ENCODE measurements at regions not wholly inside any gene's neighbourhood (a gene's known extent, or its start where the extent isn't known, plus 50 kb on each side); places are given as distances from the start of the nearest gene placed in this dataset.
"Not testable (repeated sequence)": the region's sequence is repeated elsewhere in the genome, so short reads cannot be mapped to it uniquely, and the experiment has no call there.

DNA sequence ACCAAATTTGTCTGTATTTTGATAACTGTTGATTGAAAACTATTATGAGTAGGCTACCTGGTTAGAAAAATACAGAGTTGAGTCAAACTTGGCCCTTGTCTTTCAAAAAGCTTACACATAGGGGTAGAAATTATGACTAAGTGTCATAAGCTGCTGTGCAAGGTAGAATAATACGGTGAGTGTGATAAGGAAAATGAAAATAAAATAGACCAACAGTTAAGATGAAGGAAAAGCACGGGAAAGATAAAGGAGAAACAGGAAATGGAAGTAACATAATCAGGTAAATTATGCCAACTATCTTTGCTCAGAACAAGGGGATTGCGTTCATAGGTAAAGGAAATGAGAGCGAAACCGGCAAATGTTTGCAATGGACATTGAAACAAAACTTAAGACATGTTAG lies 302.5 kb downstream of the PCDH7 start:
- DNase-seq, result no peak

DNA sequence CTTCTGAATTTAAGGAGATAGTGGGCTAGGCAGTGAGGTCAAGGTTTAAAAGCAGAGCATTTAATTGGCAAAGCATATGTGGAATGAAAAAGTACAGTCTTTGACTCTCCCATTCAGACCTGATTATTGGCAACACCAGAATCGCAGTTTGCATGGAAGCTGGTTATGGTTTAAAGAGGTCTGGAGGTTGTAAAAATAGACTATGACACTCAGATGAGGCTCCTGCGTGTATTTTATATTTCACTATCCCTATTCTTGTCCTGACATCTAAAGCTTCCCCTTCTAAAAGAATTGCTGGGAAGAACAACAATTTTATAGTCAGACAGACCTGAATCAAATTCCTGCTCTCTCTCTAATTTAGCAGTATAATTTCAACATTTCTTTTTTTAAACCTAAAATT lies 302.9 kb downstream of the PCDH7 start:
- DNase-seq, result no peak

DNA sequence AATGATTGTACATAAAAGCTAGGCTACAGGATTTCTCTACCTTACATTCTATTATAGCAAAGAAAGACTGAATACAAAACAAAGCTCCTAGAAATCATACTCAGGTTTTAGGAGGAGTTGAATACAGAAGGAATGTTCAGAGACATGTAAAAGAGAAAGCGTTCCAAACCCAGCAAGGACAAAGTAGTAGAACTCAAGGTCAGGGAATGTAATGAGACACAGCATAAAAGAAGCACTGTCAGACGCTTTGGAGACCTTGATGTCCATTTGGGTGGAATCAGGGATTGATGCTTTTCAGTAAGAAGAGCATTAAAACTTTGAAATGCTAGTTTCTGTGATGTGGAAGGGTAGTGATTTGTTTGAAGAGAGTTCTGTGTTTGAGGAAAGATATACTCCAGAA lies 303.6 kb downstream of the PCDH7 start:
- DNase-seq, result no peak

DNA sequence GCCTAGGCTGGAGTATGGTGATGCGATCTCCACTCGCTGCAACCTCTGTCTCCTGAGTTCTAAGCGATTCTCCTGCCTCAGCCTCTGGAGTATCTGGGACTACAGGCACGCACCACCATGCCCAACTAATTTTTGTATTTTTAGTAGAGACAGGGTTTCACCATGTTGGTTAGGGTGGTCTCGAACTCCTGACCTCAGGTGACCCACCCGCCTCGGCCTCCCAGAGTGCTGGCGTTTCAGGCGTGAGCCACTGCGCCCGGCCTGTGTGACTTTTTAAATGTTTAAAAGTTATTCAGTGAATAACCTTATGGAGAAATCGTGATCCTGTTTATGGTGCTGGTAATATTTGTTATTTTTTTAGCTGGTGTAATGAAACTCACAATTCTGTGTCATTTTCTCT lies 304.6 kb downstream of the PCDH7 start:
- not testable (repeated sequence) for DNase-seq

DNA sequence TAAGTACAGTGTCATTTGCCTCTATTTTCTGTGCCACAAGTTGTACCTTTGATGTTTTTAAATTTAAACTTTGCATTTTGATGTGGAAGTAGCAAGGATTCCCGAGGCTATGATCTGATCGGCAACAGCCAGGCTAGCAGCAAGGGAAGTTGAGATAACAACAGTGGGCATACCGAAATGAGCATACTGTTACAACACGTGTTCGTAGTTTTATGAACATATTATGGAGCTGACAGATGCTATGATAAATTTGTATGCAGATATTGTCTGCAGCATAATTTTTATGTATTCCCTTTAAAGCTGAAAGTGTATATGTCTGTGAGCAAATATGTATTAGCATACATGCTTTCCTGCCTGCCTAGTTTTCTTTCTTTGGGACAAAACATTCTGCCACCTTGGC lies 306.1 kb downstream of the PCDH7 start:
- DNase-seq, result no peak

DNA sequence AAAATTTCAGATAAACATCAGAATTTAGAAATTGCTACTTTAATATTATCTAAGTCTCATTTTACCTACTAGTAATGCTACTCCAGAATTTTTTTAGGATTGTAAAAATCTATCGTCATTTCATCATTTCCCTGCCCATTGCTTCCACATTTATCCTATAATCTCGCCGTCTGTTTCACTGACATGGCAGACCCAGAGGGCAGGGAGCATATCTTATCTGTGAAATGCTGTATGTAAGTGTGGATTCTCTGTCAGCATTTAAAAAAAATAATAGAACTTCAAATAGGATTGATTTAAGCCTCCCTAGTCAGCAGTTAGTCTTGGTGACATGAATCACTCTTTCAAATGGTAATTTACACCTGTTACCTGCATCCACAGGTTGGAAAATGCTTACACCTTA lies 314.4 kb downstream of the PCDH7 start:
- DNase-seq, result no peak

DNA sequence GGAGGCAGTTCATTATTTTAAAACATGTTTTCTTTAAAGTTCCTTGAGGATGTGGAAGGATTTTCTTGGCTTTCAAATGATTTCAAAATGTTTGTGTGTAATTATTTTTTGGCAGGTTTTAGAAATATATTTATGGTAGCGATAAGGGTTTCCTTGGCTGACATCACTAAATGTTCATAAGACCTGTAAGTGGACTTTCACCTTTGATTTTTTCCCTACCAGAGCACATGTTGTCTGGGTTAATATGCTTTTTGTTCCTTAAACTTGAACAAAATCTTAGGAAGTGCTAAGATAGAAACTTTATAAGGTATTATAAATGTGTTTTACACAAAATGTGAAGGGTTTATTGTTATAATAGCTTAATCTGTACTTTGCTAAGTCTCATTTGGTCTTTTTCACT lies 315.6 kb downstream of the PCDH7 start:
- no peak for DNase-seq

DNA sequence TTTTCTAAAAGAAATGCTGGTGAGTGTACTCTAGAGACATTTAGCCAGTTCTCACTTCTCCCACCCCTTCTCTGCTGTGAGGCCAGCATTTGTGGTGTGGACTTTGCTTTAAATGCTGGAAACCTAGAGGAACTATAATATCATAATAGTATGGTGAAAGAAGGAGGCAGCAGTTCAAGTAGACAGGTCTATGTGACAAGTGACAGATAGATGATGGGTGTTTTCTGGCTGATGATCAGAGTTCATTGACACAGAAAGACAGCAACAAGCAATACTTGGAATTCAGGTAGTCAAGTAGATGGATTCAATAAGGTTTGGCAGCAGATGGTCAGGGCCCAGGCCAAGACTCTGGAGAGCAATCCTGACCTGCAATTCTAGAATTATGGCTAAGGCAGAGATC lies 317.5 kb downstream of the PCDH7 start:
- no peak for DNase-seq

DNA sequence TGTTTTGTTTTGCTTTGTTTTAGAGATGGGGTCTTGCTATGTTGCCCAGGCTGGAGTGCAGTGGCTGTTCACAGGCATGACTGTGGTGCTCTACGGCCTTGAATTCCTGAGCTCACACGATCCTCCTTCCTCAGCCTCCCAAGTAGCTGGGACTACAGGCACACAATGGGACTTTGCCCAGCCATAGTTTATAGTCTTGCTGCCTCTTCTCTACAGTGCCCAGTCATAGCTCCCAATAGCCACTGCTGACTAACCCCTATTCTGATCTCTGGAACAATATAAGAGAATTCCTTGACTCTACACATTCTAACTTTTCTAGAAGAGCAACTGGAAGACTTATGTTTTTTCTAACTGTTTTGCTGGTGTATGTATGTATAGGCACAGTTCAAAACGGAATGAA lies 319.2 kb downstream of the PCDH7 start:
- DNase-seq, result no peak

DNA sequence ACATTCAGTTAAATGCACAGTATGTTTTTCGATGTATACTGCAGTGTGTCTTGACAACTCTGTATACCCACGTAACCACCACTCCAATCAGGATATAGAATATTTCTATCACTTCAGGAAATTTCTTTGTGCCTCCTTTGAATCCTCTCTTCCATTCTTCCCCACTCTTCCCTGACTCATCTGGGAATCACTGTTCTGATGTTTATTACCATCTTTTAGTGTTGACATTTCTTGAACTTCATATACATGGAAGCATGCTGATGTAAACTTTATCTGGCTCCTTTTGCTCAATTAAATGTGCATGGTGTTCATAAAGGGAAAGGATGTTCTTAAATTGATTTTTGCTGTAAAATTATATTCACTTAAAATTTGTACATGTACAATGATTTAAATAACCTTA lies 319.9 kb downstream of the PCDH7 start:
- no peak for DNase-seq

DNA sequence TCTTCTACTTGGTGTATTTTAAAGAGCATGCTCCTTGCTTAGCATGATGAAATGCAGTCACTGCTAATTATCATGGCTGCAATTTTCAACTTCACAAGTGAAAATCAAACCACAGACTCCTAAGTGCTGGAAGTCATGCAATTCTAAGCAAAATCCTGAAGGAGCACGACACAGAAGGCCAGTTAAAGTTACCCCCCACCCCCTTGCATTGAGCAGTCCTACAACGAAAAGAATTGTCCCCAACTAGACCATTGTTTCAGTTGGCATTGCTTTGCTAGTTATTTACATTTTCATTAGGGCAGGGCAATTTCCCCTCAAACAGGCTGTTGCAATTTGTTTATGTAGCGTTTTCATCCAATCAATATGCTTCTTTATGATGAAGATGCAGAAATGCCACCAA lies 321.2 kb downstream of the PCDH7 start:
- DNase-seq, result no peak

DNA sequence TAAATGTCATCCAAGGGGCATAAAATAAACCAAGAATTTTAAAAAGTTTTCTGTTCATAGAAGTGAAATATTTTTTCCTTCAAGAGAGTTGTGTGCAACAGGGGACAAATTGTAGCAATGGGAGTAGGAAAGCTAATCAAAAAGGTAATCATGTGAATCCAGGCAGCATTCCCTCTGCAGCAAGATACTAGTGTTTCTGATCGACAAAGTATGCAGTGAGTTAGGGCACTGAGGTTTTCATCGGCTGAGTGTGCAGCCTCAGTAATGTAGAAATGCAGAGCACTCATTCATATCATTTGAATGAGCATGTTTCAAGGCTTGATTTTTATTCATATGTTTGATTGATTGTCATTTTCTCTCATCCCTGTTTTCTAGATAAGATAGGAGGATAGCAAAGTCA lies 321.7 kb downstream of the PCDH7 start:
- DNase-seq, result no peak

DNA sequence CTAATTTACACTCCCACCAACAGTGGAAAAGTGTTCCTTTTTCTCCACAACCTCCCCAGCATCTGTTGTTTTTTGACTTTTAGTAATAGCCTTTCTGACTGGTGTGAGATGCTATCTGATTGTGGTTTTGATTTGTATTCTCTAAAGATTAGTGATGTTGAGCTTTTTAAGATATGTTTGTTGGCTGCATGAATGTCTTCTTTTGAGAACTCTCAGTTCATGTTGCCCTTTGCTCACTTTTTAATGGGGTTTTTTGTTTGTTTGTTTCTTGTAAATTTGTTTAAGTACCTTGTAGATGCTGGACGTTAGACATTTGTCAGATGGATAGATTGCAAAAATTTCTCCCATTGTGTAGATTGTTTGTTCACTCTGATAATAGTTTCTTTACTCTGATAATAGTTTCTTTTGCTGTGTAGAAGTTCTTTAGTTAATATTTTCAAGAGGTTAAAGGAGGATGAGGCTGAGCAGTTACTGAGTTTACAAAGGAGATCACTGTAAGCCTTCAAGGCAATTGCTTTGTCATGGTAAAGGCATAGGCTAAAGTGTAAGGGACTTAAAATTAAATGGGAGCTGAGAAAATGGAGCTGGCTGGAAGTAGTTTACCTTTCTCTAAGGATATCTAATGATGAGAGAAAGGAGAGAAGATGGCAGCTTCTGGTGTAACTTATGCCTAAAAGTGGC lies 323.4 kb downstream of the PCDH7 start:
- DNase-seq, result no peak

DNA sequence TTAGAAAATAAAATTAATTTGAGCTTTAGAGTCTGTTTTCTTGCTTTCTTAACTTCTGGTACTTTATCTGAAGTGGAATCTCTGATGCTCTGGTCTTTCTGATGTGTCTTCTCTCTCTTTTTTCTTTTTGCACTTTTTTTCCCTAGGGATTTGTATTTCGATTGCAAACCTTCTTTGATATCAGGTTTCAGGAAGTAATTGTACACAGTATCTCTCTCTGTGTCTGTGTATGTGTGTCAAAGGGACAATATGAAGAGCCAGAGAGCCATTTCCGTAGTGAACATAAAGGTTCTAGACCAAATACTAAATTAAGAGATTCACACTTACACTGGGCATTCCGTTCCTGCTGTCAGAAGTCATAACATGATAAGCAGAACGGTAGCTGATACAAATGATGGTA lies 325.0 kb downstream of the PCDH7 start:
- DNase-seq, result peak; percentile 35

DNA sequence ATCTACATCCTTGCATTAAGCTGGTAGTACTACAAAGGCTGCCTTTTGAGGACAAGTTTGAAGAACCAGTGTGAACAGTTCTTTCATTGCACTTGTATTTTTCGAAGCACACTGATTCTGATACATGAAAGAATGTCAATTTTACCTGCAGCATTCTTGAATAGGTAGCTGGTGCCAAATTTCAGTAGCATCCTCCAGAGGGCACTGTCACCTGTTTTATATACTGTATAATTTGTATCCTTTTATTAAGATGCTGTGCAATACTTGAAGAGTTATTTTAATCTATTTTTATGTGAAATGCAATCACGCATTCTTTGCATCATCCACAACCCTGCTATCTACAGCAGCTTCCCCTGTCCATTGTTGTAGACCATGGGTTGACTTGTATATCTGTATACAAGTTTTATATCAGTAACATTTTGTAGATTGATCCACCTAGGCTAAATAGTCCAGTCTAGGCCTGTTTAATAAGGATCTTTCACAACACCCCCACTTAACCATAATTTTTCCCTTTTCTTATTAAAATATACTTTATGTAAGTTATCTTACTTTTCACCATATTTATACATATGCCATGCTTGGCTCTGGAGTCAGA lies 325.7 kb downstream of the PCDH7 start:
- peak; percentile 57 for DNase-seq

DNA sequence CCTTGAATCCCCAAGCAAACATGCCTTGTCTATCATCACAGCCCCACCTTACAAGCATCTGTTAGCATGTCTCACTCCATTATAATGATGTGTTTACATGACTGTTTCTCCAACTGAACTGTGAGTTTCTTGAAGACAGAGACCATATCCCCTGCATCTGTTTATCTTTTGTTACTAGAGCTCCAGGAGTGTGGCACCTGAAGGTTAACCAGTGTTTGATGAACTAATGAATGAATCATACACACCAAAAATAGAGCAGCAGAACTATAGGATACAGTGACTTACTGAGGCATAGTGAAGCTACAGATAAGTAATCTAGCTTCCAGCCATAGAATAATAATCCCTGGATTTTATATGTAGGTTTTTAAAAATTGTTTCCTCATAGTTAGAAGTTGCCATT lies 331.0 kb downstream of the PCDH7 start:
- DNase-seq, result no peak

DNA sequence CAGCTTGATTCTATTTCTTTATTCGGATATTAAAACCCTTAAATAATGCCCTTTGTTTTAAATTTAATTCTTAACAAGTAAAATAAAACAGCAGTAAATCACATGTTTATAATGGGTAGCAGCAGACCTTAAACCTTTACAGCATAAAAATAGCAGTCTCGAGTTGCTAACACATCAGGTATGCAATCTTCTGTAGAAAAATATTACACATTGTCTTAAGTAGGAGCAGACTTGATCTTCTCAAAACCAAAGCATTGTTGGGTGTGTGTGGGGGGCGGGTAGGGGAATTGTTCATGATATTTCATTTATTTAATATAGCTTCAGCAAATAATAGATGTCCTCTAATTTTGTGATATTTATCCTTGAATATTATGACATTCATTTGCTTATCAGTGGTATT lies 331.4 kb downstream of the PCDH7 start:
- DNase-seq, result no peak

DNA sequence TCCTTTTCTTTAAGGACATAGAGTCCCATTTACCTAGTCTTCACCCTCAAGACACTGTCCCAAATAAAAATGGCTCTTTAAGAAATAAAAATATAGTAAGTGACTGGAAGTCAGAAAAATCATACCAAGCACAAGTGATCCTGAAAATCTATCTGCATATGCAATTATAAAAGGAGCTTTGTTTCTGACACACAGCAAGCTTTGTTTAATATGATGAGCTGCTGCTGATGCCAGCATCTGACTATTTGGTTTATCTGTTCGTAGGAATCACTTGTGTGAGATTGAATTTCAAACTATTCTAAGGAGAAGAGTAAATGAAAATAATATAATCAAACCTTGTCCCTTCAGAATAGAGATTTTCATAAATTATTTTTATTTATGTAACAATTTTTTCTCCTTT lies 332.4 kb downstream of the PCDH7 start:
- no peak for DNase-seq

DNA sequence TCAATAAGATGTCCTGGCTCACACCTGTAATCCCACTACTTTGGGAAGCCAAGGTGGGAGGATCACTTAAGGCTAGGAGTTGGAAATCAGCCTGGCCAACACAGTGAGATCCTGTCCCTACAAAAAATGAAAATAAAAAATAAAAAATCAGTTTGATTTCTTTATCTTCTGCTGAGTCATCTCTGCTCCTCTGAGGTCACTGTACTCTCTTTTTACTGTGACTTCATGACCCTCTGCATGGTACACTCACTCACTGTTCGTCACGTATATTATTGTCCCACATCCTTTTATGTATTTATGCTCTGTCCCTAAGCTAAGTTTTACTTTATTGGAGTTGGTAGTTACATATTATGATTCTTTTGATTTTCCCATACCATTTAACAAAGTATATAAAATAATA lies 333.3 kb downstream of the PCDH7 start:
- DNase-seq, result no peak

DNA sequence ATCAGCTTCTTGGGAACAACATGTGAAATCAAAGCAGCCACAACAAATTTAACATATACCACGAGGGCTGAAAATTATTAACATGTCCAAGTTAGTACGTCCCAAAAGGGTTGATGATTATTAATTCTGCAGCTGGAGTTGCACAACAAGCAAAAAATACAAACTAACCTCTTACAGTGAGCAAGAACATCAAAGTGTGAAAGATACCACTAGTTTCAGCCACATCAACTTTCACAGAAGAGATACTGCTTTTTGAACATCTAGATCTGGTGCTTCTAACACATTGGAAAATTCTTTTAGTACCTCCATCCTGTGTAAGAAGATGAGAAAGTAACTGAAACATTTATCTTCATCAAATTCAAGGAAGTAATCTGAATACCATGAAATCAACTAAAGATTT lies 334.1 kb downstream of the PCDH7 start:
- no peak for DNase-seq

DNA sequence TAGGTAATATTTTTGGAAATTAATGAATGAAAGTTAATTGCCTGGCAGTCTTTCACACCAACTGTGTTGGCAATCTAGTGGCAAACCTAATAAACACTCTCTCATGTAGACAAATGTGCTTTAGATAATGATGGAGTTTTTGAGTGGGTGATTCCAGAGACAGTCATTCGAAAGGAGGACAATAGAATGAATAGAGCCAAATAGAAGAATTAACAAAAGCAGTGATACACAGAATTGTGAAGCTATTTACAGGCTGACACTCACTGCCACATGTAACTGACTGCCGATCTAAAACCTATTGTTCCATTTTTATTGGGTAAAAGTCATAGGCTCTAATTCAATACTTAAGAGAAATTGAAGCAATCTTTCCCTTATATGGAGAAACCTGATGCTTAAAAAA lies 338.5 kb downstream of the PCDH7 start:
- no peak for DNase-seq

DNA sequence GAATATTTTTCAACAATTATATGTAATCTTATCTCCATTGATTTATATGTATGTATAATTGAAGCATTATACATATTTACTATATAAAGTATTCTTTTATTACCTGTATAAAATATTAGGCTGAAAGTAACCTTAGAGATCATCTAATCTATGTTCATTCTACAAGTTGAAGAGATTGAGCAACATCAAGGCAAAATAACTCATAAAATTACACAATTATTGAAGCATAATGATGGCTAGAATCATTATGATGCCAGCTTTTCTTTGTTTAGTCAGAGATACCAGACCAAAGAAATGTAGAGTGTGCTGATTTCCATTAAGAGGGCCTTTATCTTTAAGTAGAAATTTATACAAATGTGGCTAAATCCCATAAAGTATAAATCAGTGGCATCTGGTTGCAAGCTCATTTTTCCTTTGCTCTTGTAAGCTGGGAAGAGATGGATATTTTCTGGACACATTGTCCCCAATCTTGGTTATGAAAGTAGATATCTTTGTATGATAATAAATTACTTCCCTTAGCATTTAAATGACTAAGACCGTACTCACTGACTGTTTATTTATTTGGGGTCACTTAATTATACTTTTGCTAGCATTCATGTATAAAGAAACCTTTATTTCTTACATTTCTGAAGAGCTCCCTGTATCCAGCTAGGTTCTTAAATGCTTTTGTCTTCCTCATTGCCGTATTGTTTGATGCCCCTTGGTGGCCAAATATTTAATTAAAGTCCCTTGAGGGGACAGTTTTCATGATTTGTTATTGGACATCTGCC lies 339.8 kb downstream of the PCDH7 start:
- no peak for DNase-seq

DNA sequence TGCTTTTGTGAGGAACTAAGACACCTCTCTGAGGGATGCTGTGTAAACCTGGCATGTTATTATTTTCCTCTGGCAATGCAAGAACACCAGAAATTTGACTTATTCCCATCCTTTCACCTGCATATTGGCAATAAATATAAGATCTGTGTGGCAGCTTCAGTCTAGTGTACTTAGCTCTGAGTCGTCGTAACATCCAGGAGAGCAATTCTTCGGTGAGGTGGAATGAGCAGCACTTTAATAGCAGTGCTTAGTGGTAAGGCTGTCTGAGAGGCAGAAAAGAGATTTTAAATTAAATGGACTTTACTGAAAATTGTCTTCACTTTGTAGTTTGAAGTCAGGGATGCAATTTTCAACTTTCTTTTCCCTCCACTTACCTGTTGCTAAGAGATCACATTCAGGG lies 344.9 kb downstream of the PCDH7 start:
- DNase-seq, result no peak

DNA sequence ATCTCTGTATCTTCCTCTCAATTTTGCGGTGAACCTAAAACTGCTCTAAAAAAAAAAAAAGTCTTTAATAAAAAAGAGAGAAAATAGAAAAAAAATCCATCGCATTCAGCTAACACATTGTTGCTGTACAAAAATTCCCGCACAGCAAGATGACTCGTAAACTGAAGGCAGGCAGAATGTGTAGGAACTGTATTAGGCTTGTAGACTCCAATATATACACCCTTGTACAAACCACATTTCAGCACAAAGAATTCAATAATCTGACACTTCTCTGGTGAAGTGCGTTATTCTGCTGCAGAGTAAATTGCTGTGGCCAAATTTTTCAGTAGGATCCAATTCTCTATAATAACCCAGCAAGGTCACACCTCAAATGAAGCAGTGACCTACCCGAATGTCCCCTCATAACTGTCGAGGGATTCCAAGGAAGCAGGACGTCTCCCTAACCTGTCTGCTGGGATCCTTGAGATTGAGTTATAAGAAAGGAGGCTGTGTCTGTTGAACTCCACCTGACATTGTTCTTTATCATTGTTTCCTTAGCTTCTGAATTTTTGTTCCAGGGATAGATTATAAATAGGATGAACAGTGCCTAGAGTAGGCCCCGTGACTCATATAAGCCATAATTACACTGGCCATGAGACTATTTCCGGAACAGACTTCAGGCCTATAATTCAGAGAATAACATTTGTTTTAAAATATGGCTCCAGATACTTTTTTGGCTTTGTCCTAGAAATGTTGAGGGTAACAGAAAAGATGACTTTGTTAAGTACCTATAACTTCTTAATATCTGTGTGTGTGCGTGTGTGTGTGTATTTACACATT lies 348.3 kb downstream of the PCDH7 start:
- DNase-seq, result no peak

Data from NCI-H2029 treated with DMSO at 0.1 percent for 48 hours (cell line).